VCaP (cell line): ENCODE measurements at regions not wholly inside any gene's neighbourhood (a gene's known extent, or its start where the extent isn't known, plus 50 kb on each side); places are given as distances from the start of the nearest gene placed in this dataset.

Experiments
- H3K27ac ChIP-seq: fragments of 450-650 bp; 2 replicates; pipeline ENCODE4 v1.5.1; 2017
- TF ChIP-seq, protein P1 (sequence below): fragments of 450-650 bp; conservative IDR thresholded peaks from 2 replicates; pipeline ENCODE4 v1.5.1; 2017; ENCODE audit warnings: mild to moderate bottlenecking, moderate library complexity

DNA sequence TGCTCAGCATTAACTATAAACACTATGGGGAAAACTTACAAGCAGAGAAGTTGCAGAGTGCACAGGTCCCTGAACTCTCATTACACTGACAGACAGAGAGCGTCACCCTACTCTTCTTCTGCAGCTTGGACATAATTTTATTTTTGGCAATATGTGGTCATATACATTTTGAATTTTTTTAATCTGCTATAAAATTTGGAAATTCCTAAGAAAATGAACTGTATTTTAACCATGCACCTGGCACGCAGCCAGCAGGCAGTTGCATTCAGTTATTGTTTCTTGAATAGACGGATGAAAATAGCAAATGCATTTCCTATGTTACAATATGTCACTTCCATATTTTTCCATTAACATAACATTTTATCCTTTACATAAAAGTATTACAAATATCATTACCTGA is 100.2 kb downstream of the SLC25A46 start:
- TF ChIP-seq, protein P1, sequence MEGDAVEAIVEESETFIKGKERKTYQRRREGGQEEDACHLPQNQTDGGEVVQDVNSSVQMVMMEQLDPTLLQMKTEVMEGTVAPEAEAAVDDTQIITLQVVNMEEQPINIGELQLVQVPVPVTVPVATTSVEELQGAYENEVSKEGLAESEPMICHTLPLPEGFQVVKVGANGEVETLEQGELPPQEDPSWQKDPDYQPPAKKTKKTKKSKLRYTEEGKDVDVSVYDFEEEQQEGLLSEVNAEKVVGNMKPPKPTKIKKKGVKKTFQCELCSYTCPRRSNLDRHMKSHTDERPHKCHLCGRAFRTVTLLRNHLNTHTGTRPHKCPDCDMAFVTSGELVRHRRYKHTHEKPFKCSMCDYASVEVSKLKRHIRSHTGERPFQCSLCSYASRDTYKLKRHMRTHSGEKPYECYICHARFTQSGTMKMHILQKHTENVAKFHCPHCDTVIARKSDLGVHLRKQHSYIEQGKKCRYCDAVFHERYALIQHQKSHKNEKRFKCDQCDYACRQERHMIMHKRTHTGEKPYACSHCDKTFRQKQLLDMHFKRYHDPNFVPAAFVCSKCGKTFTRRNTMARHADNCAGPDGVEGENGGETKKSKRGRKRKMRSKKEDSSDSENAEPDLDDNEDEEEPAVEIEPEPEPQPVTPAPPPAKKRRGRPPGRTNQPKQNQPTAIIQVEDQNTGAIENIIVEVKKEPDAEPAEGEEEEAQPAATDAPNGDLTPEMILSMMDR: no peak
- no peak overlapping the region for H3K27ac ChIP-seq

DNA sequence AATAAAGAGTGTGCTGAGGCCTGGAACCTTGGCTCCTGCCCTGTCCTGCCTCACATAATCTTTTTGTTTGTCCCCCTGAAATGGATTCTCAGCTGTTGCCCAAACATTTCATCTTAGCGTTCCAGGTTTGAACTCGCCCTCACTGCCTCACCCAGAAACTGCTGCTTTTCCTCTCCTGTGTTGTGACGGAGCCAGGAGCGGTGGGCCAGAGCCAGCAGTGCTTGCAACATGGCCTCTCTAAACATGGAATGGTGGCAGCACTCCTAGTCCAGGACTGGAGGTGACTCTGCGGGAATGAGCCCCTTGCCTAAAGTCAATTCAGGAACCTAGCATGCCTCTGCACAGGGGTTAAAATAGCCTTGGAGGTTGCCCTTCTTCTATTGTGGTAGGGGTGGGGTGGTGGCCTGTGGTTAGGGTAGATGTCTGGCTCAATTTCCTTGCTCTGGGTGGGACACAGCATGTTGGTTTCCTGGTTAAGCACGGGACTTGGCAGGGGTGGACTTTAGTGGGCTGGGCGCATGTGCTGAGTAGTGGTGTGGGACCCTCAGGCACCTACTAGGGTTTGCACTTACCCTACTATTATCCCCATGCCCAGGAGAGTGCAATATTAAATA is 101.6 kb downstream of the SLC25A46 start:
- H3K27ac ChIP-seq: no peak overlapping the region
- TF ChIP-seq, protein P1: no peak

DNA sequence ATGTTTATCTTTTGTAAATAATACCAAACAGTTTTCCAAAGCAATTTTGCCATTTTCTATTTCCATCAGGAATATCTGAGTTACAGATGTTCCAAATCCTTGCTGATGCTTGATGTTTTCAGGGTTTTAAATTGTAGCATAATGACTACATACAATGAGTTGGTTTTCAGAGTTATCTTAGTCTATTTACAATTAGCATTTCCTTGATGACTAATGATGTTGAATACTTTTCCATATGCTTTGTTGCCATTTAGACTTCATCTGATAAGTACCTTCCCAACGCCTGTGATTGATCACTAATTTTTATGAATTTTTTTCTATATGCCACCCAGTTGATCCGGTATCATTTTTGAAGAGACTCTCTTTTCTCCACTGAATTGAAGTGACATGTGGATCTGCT is 102.3 kb downstream of the SLC25A46 start:
- TF ChIP-seq, protein P1: no peak
- no peak overlapping the region for H3K27ac ChIP-seq

DNA sequence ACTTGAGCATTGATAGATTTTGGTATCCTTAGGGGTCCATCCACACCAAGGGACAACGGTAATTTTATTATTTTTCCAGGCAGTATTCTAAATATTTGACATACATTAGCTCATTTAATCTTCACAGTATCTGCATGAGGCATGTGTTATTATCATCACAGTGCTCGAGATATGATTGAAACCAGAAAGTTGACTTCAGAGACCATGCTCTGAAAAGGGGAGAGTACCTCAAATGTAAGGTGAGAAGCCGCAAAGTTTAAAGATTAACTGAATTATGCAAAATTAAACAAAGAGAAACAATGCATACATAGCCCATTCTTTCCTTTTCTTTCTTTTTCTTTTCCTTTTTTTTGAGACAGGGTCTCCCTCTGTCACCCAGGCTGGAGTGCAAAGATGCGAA is 104.1 kb downstream of the SLC25A46 start:
- TF ChIP-seq, protein P1: no peak

DNA sequence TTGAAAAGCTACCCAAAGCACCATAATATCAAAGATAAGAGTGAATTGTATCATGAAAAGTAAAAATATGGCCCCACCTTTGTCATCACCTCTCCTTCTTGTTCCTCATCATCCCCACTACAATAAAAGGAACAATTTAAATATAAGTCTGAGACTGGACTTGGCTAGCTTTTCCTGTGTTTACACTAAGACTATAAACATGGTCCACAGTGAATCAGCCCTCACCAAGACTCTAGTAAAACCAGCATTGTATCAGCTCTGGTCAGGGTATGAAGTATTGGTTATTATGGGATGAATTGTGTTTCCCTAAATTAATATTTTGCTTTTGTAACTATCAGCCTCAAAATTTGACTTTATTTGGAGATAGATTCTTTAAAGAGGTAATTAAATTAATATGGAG is 105.4 kb downstream of the SLC25A46 start:
- TF ChIP-seq, protein P1: no peak
- no peak overlapping the region for H3K27ac ChIP-seq

More for the DNA sequence above, 104.1 kb downstream of the SLC25A46 start:
- H3K27ac ChIP-seq: no peak overlapping the region

DNA sequence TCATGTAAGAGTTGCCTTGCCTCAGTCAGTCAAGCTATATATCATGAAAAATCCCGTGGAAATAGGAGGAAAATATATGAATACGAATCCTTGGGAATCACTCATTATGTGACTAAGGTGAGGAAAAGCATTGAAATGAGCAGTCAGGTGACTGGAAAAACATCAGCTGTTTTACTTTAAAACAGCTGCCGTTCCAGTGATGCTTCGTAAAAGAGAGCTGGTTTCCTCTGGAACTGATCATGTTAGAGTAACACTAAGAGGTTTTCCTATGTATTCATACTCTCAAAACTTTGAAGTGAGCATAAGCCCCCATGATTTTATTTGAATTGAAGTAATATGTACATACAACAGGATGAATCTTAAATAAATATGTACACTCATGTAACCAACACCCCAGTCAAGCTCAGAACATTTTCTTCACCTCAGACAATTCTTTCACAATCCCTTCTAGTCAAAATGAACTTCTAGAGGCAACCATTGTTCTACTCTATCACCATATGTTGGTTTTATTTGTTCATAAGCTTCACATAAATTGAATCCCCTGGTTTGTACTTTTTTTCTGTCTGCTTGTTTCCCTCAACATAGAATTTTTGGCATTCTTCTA is 107.7 kb downstream of the SLC25A46 start:
- no peak overlapping the region for H3K27ac ChIP-seq
- TF ChIP-seq, protein P1: no peak

DNA sequence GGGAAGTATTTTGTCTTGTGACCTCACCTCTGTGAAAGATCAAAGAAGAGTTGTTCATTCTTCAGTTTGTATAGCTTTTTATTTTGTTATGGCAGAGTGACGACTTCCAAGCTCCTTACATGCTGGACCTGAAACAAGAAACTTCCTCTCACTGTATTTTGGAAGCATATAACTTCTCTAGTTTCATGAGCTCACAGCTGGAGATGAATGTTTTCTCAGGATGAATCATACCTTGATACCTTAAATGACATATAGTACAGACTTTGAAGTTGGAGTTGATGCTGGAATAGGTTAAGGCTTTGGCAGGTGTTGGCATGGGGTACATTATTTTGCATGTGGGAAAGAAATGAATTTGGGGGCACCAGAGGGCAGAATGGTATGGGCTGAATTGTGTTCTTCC is 112.5 kb downstream of the SLC25A46 start:
- TF ChIP-seq, protein P1: no peak
- H3K27ac ChIP-seq: no peak overlapping the region
